ENCODE measurements at regions not wholly inside any gene's neighbourhood (a gene's known extent, or its start where the extent isn't known, plus 50 kb on each side); places are given as distances from the start of the nearest gene placed in this dataset.

- DNase-seq (ENCODE audit: low read depth), result no peak
- peaks cover 41% of the 10 kb centered on the region for H3K27me3 ChIP-seq (replicated peaks; ENCODE audit: control insufficient read depth, insufficient read depth, low read length)
- H3K9ac ChIP-seq (ENCODE audit: low read length), result no peak overlapping the region
These were observed 535.5 kb downstream of the MID1IP1 start for GRCh38 chrX:39336671-39337311.

GRCh38 chrX:39337451-39337850, 536.2 kb downstream of the MID1IP1 start:
- Histone ChIP-seq H3K9me3 (ENCODE audit: control insufficient read depth, low read length) (peaks cover 5% of the 10 kb centered on the region), H3K4me3 (ENCODE audit: low read length) (no peak overlapping the region), H3K36me3 (ENCODE audit: control insufficient read depth, insufficient read depth, low read length, severe bottlenecking) (no peaks in the 10 kb centered on the region), H3K27me3 (replicated peaks; ENCODE audit: control insufficient read depth, insufficient read depth, low read length) (peaks cover 44% of the 10 kb centered on the region), H3K4me1 (ENCODE audit: control insufficient read depth, insufficient read depth, low read length) (no peaks in the 10 kb centered on the region), H3K9ac (ENCODE audit: low read length) (no peak overlapping the region)
- DNase-seq (ENCODE audit: low read depth), result no peak

More at GRCh38 chrX:39336671-39337311, 535.5 kb downstream of the MID1IP1 start:
- H3K36me3 ChIP-seq (ENCODE audit: control insufficient read depth, insufficient read depth, low read length, severe bottlenecking), result no peaks in the 10 kb centered on the region
- H3K9me3 ChIP-seq (ENCODE audit: control insufficient read depth, low read length), result peaks cover 4% of the 10 kb centered on the region
- H3K4me3 ChIP-seq (ENCODE audit: low read length), result no peak overlapping the region
- no peaks in the 10 kb centered on the region for H3K4me1 ChIP-seq (ENCODE audit: control insufficient read depth, insufficient read depth, low read length)

- Histone ChIP-seq H3K9ac (ENCODE audit: low read length) (no peak overlapping the region), H3K36me3 (ENCODE audit: control insufficient read depth, insufficient read depth, low read length, severe bottlenecking) (no peaks in the 10 kb centered on the region), H3K4me3 (ENCODE audit: low read length) (no peak overlapping the region), H3K9me3 (ENCODE audit: control insufficient read depth, low read length) (peaks cover 9% of the 10 kb centered on the region), H3K4me1 (ENCODE audit: control insufficient read depth, insufficient read depth, low read length) (no peaks in the 10 kb centered on the region), H3K27me3 (replicated peaks; ENCODE audit: control insufficient read depth, insufficient read depth, low read length) (peaks cover 55% of the 10 kb centered on the region)
- no peak for DNase-seq (ENCODE audit: low read depth)
These were observed 537.3 kb downstream of the MID1IP1 start for GRCh38 chrX:39338583-39338982.

GRCh38 chrX:39356119-39356807, 555.0 kb downstream of the MID1IP1 start:
- Histone ChIP-seq H3K9me3 (ENCODE audit: control insufficient read depth, low read length) (peaks cover 12% of the 10 kb centered on the region), H3K36me3 (ENCODE audit: control insufficient read depth, insufficient read depth, low read length, severe bottlenecking) (no peaks in the 10 kb centered on the region), H3K27me3 (replicated peaks; ENCODE audit: control insufficient read depth, insufficient read depth, low read length) (peaks cover 33% of the 10 kb centered on the region), H3K4me1 (ENCODE audit: control insufficient read depth, insufficient read depth, low read length) (no peaks in the 10 kb centered on the region), H3K9ac (ENCODE audit: low read length) (no peak overlapping the region), H3K4me3 (ENCODE audit: low read length) (no peak overlapping the region)
- no peak for DNase-seq (ENCODE audit: low read depth)

- no peaks in the 10 kb centered on the region for H3K4me1 ChIP-seq (ENCODE audit: control insufficient read depth, insufficient read depth, low read length)
- H3K27me3 ChIP-seq (replicated peaks; ENCODE audit: control insufficient read depth, insufficient read depth, low read length), result peaks cover 58% of the 10 kb centered on the region
These were observed 558.8 kb downstream of the MID1IP1 start for GRCh38 chrX:39360101-39360500.

GRCh38 chrX:39361736-39362135, 560.5 kb downstream of the MID1IP1 start:
- no peaks in the 10 kb centered on the region for H3K36me3 ChIP-seq (ENCODE audit: control insufficient read depth, insufficient read depth, low read length, severe bottlenecking)
- DNase-seq (ENCODE audit: low read depth), result no peak
- no peak overlapping the region for H3K9ac ChIP-seq (ENCODE audit: low read length)
- no peaks in the 10 kb centered on the region for H3K4me1 ChIP-seq (ENCODE audit: control insufficient read depth, insufficient read depth, low read length)
- H3K4me3 ChIP-seq (ENCODE audit: low read length), result no peak overlapping the region
- peaks cover 58% of the 10 kb centered on the region for H3K27me3 ChIP-seq (replicated peaks; ENCODE audit: control insufficient read depth, insufficient read depth, low read length)
- peaks cover 27% of the 10 kb centered on the region for H3K9me3 ChIP-seq (ENCODE audit: control insufficient read depth, low read length)

More at GRCh38 chrX:39360101-39360500, 558.8 kb downstream of the MID1IP1 start:
- DNase-seq (ENCODE audit: low read depth), result no peak
- H3K36me3 ChIP-seq (ENCODE audit: control insufficient read depth, insufficient read depth, low read length, severe bottlenecking), result no peaks in the 10 kb centered on the region
- H3K9ac ChIP-seq (ENCODE audit: low read length), result no peak overlapping the region
- peaks cover 21% of the 10 kb centered on the region for H3K9me3 ChIP-seq (ENCODE audit: control insufficient read depth, low read length)
- H3K4me3 ChIP-seq (ENCODE audit: low read length), result no peak overlapping the region

- H3K4me1 ChIP-seq (ENCODE audit: control insufficient read depth, insufficient read depth, low read length), result no peaks in the 10 kb centered on the region
- peaks cover 80% of the 10 kb centered on the region for H3K27me3 ChIP-seq (replicated peaks; ENCODE audit: control insufficient read depth, insufficient read depth, low read length)
- DNase-seq (ENCODE audit: low read depth), result no peak
- H3K9ac ChIP-seq (ENCODE audit: low read length), result no peak overlapping the region
- peaks cover 32% of the 10 kb centered on the region for H3K9me3 ChIP-seq (ENCODE audit: control insufficient read depth, low read length)
- H3K4me3 ChIP-seq (ENCODE audit: low read length), result no peak overlapping the region
- no peaks in the 10 kb centered on the region for H3K36me3 ChIP-seq (ENCODE audit: control insufficient read depth, insufficient read depth, low read length, severe bottlenecking)
These were observed 566.2 kb downstream of the MID1IP1 start for GRCh38 chrX:39367416-39367815.

- Histone ChIP-seq H3K4me1 (ENCODE audit: control insufficient read depth, insufficient read depth, low read length) (no peaks in the 10 kb centered on the region), H3K9me3 (ENCODE audit: control insufficient read depth, low read length) (peaks cover 21% of the 10 kb centered on the region), H3K36me3 (ENCODE audit: control insufficient read depth, insufficient read depth, low read length, severe bottlenecking) (no peaks in the 10 kb centered on the region), H3K27me3 (replicated peaks; ENCODE audit: control insufficient read depth, insufficient read depth, low read length) (peaks cover 72% of the 10 kb centered on the region), H3K4me3 (ENCODE audit: low read length) (no peak overlapping the region), H3K9ac (ENCODE audit: low read length) (no peak overlapping the region)
- no peak for DNase-seq (ENCODE audit: low read depth)
These were observed 570.9 kb downstream of the MID1IP1 start for GRCh38 chrX:39372115-39372514.

GRCh38 chrX:39377157-39377556, 575.9 kb downstream of the MID1IP1 start:
- H3K4me1 ChIP-seq (ENCODE audit: control insufficient read depth, insufficient read depth, low read length), result no peaks in the 10 kb centered on the region
- H3K27me3 ChIP-seq (replicated peaks; ENCODE audit: control insufficient read depth, insufficient read depth, low read length), result peaks cover 58% of the 10 kb centered on the region
- H3K9ac ChIP-seq (ENCODE audit: low read length), result no peak overlapping the region
- no peaks in the 10 kb centered on the region for H3K36me3 ChIP-seq (ENCODE audit: control insufficient read depth, insufficient read depth, low read length, severe bottlenecking)
- no peak for DNase-seq (ENCODE audit: low read depth)
- peaks cover 15% of the 10 kb centered on the region for H3K9me3 ChIP-seq (ENCODE audit: control insufficient read depth, low read length)
- no peak overlapping the region for H3K4me3 ChIP-seq (ENCODE audit: low read length)

- no peaks in the 10 kb centered on the region for H3K4me1 ChIP-seq (ENCODE audit: control insufficient read depth, insufficient read depth, low read length)
- H3K36me3 ChIP-seq (ENCODE audit: control insufficient read depth, insufficient read depth, low read length, severe bottlenecking), result no peaks in the 10 kb centered on the region
- no peak for DNase-seq (ENCODE audit: low read depth)
- H3K9ac ChIP-seq (ENCODE audit: low read length), result no peak overlapping the region
- no peak overlapping the region for H3K4me3 ChIP-seq (ENCODE audit: low read length)
- peaks cover 59% of the 10 kb centered on the region for H3K27me3 ChIP-seq (replicated peaks; ENCODE audit: control insufficient read depth, insufficient read depth, low read length)
- peaks cover 9% of the 10 kb centered on the region for H3K9me3 ChIP-seq (ENCODE audit: control insufficient read depth, low read length)
These were observed 576.5 kb downstream of the MID1IP1 start for GRCh38 chrX:39377773-39378172.

GRCh38 chrX:39381422-39381821, 580.2 kb downstream of the MID1IP1 start:
- Histone ChIP-seq H3K9ac (ENCODE audit: low read length) (no peak overlapping the region), H3K27me3 (replicated peaks; ENCODE audit: control insufficient read depth, insufficient read depth, low read length) (peaks cover 69% of the 10 kb centered on the region), H3K36me3 (ENCODE audit: control insufficient read depth, insufficient read depth, low read length, severe bottlenecking) (no peaks in the 10 kb centered on the region), H3K9me3 (ENCODE audit: control insufficient read depth, low read length) (peaks cover 15% of the 10 kb centered on the region), H3K4me1 (ENCODE audit: control insufficient read depth, insufficient read depth, low read length) (no peaks in the 10 kb centered on the region), H3K4me3 (ENCODE audit: low read length) (no peak overlapping the region)
- DNase-seq (ENCODE audit: low read depth), result no peak
